ENCODE measurements at regions not wholly inside any gene's neighbourhood (a gene's known extent, or its start where the extent isn't known, plus 50 kb on each side); places are given as distances from the start of the nearest gene placed in this dataset.
A peak's percentile ranks its signal among the peaks of the same experiment; 100 is the strongest.
"Not testable (repeated sequence)": the region's sequence is repeated elsewhere in the genome, so short reads cannot be mapped to it uniquely, and the experiment has no call there.

- no peak for FAIRE-seq
- no peak for TF ChIP-seq POLR2A (IDR thresholded peaks at IDR 0.05; ENCODE audit: low read depth, low read length)
- DNase-seq (ENCODE audit: insufficient read length, low spot score): no peak
These were observed 132.3 kb upstream of the SKOR2 start for GRCh38 chr18:47383729-47384128.

DNA sequence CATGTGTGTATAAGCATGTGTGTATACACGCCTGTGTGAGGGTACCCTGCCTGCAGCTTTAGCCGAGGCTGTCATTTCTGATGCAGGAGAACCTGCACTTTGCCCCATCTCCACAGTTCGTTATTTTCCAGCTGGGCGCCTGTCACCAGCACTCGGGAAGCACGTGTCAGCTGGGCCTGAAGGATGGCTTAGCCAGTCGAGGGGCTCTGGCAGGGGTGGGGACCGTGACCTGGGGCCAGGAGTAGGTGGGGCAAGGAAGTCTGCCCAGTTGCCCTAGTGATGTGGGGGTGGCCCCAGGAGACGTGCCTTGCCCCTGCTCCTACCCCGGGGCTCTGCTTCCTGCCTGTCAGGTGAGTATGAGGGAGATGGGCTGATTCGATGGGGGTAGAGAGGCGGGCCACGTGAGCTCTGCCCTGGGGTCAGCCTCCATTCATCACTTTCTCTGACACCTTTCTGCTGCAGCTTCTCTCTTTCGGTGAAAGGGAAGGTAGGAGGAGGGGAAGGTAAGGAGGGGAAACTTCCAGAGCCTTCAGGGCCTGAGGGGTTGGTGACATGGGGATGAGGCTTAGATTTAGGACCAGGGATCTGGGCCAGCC lies 130.6 kb upstream of the SKOR2 start:
- FAIRE-seq (no peak), DNase-seq (ENCODE audit: insufficient read length, low spot score) (no peak)
- no peak for TF ChIP-seq POLR2A (IDR thresholded peaks at IDR 0.05; ENCODE audit: low read depth, low read length)

DNA sequence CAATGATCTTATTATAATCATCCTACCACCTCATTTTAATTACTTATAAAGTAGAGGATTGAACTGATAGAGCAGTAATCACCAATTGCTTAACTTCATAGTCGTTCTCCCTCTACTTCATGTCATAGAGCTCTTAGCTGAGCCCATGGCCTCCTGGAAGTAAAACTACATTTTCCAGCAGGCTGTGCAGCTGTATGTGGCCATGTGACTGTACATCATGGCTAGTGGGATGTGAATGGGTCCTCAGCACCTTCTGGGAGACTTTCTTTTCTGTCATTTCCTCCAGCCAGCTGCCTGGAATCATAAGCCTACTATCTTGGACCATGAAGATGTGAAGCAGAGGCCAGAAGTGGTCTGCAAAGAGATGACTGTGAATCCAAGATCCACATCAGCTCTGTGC lies 128.7 kb upstream of the SKOR2 start:
- DNase-seq (ENCODE audit: insufficient read length, low spot score) (no peak), FAIRE-seq (no peak)
- TF ChIP-seq POLR2A (IDR thresholded peaks at IDR 0.05; ENCODE audit: low read depth, low read length): no peak

GRCh38 chr18:47373465-47373864 lies 122.0 kb upstream of the SKOR2 start:
- TF ChIP-seq POLR2A (IDR thresholded peaks at IDR 0.05; ENCODE audit: low read depth, low read length): no peak
- DNase-seq (ENCODE audit: insufficient read length, low spot score): no peak
- FAIRE-seq: no peak

DNA sequence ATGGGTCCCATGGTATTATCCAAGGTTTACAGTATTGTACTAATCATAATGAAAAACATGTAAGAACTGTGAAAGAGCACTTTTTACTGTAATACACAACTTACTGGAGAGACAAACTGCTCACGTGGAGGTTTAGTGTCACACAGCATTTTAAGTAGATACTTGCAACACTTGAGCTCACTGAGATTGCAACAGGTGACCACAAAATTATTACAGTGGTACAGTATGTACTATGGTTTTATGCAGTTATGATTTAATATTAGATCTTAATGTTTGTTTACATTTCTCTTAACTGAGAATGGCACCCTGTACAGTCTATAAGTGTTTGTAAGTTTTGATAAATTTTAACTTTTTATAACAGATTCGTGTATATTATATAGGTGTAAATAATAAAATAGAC lies 118.6 kb upstream of the SKOR2 start:
- TF ChIP-seq POLR2A (IDR thresholded peaks at IDR 0.05; ENCODE audit: low read depth, low read length): no peak
- FAIRE-seq: no peak
- DNase-seq (ENCODE audit: insufficient read length, low spot score): no peak

- DNase-seq (ENCODE audit: insufficient read length, low spot score); FAIRE-seq: not testable (repeated sequence)
These were observed 102.6 kb upstream of the SKOR2 start for GRCh38 chr18:47354061-47354460.

- no peak for TF ChIP-seq POLR2A (IDR thresholded peaks at IDR 0.05; ENCODE audit: low read depth, low read length)
- DNase-seq (ENCODE audit: insufficient read length, low spot score): no peak
- FAIRE-seq: no peak
These were observed 94.6 kb upstream of the SKOR2 start for GRCh38 chr18:47346016-47346415.

- no peak for FAIRE-seq
- no peak for DNase-seq (ENCODE audit: insufficient read length, low spot score)
- TF ChIP-seq POLR2A (IDR thresholded peaks at IDR 0.05; ENCODE audit: low read depth, low read length): no peak
These were observed 93.8 kb upstream of the SKOR2 start for GRCh38 chr18:47345291-47345690.

DNA sequence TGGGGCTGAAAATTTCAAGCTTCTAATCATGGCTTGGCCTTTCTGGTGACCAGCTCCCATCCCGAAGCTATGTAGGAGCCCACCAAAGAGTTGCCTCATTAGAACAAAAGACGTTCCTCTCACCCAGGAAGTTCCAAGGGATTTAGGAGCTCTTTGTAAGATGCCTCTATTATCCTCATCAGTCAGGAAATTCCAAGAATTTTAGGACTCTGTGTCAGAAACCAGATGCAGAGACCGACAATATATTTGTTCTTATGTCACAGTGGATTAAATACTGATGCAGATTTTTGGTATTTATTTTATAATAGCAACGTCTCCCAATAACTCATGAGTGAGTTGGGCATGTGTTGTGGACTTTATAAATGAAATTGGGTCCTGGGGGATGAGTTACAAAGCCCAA lies 91.8 kb upstream of the SKOR2 start:
- FAIRE-seq (no peak), DNase-seq (ENCODE audit: insufficient read length, low spot score) (peak; percentile 7)
- no peak for TF ChIP-seq POLR2A (IDR thresholded peaks at IDR 0.05; ENCODE audit: low read depth, low read length)

DNA sequence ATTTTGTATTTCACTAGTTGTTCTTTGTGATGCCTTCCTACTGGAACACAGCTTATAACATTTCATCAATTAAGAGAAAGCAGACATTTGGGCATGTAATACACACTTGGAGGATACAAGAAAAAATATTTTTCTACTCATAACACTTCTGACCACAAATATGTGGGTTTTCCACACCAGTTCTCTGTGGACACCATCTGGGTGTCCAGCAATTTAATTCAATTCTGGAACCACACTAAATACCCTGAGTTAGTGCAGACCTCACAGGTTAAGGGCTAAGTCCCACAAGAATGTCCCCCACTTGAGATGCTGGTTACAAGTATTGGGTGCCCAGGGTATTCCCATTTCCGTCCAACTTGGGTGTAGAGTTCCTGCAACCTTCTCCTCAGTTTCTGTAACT lies 91.1 kb upstream of the SKOR2 start:
- FAIRE-seq (no peak), DNase-seq (ENCODE audit: insufficient read length, low spot score) (no peak)
- TF ChIP-seq POLR2A (IDR thresholded peaks at IDR 0.05; ENCODE audit: low read depth, low read length): no peak

GRCh38 chr18:47341678-47342077 lies 90.2 kb upstream of the SKOR2 start:
- FAIRE-seq (no peak), DNase-seq (ENCODE audit: insufficient read length, low spot score) (no peak)
- no peak for TF ChIP-seq POLR2A (IDR thresholded peaks at IDR 0.05; ENCODE audit: low read depth, low read length)

DNA sequence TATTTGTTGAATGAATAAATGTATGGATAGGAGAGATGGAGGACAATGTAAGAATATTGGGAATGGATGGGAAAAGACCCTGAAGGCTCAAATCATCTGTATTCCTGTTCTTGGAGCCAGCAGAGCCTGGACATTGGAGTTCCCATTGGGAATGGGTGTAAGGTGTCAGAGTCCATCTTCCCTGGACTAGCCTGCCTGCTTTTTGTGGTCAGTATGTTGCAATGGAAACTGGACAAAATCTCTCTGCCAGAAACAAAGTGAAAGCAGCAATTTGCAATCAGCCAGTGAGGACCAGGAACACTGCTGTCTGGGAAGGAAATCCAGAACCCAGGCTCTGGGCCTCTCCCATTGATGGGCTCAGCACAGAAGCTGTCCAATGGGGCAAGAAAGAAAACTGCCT lies 83.5 kb upstream of the SKOR2 start:
- DNase-seq (ENCODE audit: insufficient read length, low spot score) (no peak), FAIRE-seq (no peak)
- TF ChIP-seq POLR2A (IDR thresholded peaks at IDR 0.05; ENCODE audit: low read depth, low read length): no peak

DNA sequence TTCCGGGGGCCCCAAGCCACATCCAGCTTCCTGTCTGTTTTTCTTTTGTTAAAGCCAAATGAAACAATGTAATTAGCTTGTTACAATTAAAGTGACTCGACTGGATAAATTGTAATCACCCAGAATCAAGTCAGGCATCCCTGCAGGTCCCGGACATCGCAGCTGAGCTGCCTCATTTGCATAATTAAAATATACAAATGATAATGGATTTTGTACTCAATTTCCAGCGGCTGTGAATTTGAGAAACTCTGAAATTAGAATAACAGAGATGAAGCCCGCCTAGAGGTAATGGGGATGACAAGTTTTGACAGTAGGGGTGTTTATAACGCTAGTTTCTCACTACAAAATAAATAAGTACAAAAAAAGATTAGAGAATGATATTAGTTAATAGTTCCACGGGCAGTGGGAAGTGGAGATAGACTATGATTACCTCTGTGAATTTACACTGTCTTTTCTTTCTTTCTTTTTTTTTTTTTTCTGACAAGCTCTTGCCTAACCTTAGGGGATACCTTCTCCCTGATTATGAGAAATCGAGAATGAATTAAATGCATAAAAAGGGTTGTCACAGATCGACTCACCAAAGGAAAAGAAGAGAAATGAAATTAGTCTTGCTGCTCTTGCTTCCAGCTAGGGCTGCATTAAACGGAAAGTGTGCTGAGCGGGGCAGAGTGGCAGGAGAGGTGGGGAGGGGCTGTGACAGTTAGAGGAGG lies 82.6 kb upstream of the SKOR2 start:
- DNase-seq (ENCODE audit: insufficient read length, low spot score) (no peak), FAIRE-seq (no peak)
- no peak for TF ChIP-seq POLR2A (IDR thresholded peaks at IDR 0.05; ENCODE audit: low read depth, low read length)

GRCh38 chr18:47331641-47332040 lies 80.2 kb upstream of the SKOR2 start:
- no peak for FAIRE-seq
- TF ChIP-seq POLR2A (IDR thresholded peaks at IDR 0.05; ENCODE audit: low read depth, low read length): no peak
- no peak for DNase-seq (ENCODE audit: insufficient read length, low spot score)

GRCh38 chr18:47331026-47331425 lies 79.6 kb upstream of the SKOR2 start:
- DNase-seq (ENCODE audit: insufficient read length, low spot score) (no peak), FAIRE-seq (no peak)
- no peak for TF ChIP-seq POLR2A (IDR thresholded peaks at IDR 0.05; ENCODE audit: low read depth, low read length)

All from H54 (cell line).